ENCODE measurements at regions not wholly inside any gene's neighbourhood (a gene's known extent, or its start where the extent isn't known, plus 50 kb on each side); places are given as distances from the start of the nearest gene placed in this dataset.

DNA sequence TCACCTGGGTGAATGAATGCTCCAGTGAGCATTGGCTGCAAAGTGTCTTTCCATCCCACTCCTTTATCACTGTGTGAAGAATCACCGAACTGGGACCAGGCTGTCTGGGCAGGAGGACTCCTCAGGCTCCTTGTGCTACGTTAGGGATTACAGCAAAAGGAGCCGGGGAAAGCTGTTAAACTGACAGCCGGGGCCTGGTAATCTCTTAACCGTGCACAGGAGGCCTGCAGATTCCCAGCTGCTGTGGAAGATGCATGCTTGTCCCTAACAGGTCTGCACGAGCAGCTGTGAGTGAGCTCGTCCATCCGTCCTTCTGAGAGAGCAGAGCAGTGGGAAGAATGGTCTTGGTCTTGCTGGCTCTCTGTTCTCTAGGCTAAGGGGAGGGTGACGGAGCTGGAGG lies 231.5 kb downstream of the AACS start:
- no peak for TF ChIP-seq POLR2A (IDR thresholded peaks at IDR 0.05)
- TF ChIP-seq, protein P1, sequence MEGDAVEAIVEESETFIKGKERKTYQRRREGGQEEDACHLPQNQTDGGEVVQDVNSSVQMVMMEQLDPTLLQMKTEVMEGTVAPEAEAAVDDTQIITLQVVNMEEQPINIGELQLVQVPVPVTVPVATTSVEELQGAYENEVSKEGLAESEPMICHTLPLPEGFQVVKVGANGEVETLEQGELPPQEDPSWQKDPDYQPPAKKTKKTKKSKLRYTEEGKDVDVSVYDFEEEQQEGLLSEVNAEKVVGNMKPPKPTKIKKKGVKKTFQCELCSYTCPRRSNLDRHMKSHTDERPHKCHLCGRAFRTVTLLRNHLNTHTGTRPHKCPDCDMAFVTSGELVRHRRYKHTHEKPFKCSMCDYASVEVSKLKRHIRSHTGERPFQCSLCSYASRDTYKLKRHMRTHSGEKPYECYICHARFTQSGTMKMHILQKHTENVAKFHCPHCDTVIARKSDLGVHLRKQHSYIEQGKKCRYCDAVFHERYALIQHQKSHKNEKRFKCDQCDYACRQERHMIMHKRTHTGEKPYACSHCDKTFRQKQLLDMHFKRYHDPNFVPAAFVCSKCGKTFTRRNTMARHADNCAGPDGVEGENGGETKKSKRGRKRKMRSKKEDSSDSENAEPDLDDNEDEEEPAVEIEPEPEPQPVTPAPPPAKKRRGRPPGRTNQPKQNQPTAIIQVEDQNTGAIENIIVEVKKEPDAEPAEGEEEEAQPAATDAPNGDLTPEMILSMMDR (IDR thresholded peaks at IDR 0.05), result no peak
- H3K4me3 ChIP-seq, result no peak overlapping the region
- H3K27ac ChIP-seq, result no peak overlapping the region
- H3K36me3 ChIP-seq, result no peaks in the 10 kb centered on the region
- H3K9me3 ChIP-seq, result no peaks in the 10 kb centered on the region
- intact Hi-C loops (cut with DNase I), result no loop called here
- no peak for ATAC-seq
- H3K4me1 ChIP-seq, result no peaks in the 10 kb centered on the region
- no peak for DNase-seq
- WGBS (ENCODE audit: insufficient coverage, low coverage, low lambda C conversion rate, missing lambda C conversion rate), result 16% methylated on average over 5 of the region's 9 CpGs
- H3K27me3 ChIP-seq, result no peaks in the 10 kb centered on the region

DNA sequence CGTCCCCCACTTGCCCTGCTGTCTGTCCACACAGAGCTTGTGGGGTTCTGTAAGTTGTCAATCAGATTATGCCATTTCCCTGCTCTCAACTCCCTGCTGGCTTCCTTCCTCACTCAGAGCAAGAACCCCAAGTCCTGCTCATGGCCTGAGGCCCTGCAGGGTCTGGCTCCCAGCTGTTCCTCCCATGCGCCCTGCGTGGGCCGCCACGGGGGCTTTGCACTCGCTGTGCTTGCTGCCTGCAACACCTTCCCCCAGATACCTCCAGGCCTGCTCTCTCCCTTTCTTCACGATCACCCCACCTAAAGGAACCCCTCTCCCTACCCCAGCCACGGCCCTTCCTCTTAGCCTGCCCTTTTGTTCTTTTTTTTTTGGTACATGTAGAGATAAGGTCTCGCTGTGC lies 234.6 kb downstream of the AACS start:
- Histone ChIP-seq H3K4me3 (no peak overlapping the region), H3K9me3 (no peaks in the 10 kb centered on the region), H3K27ac (no peak overlapping the region), H3K4me1 (no peaks in the 10 kb centered on the region), H3K36me3 (no peaks in the 10 kb centered on the region), H3K27me3 (no peaks in the 10 kb centered on the region)
- intact Hi-C loops (cut with DNase I), result no loop called here
- peak in 1 of 4 donors; percentile 22 for ATAC-seq
- TF ChIP-seq, protein P1 (IDR thresholded peaks at IDR 0.05), result no peak
- no peak for TF ChIP-seq POLR2A (IDR thresholded peaks at IDR 0.05)
- 36% methylated on average over 8 of the region's 9 CpGs for WGBS (ENCODE audit: insufficient coverage, low coverage, low lambda C conversion rate, missing lambda C conversion rate)
- no peak for DNase-seq

DNA sequence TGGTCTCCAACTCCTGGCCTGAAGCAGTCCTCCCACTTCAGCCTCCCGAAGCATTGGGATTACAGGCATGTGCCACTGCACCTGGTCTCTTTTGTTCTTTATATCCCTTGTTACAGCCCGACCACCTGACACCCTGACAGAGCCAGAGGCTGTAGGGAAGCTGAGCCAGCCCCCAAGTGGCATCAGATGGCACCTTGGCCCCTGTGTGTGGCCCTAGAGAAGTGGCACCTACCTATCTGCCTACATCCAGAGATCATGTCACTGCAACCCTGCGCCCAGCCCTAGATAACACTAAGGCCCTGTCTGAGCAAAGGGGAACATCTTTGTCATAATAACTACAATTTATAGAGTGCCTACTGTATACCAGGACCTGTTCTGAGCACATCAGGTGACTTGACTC lies 235.0 kb downstream of the AACS start:
- H3K27ac ChIP-seq, result no peak overlapping the region
- no peak for TF ChIP-seq POLR2A (IDR thresholded peaks at IDR 0.05)
- TF ChIP-seq, protein P1 (IDR thresholded peaks at IDR 0.05), result no peak
- DNase-seq (no peak), ATAC-seq (no peak)
- H3K4me3 ChIP-seq, result no peak overlapping the region
- WGBS (ENCODE audit: insufficient coverage, low coverage, low lambda C conversion rate, missing lambda C conversion rate), result 69% methylated on average over 3 of the region's 3 CpGs
- intact Hi-C loops (cut with DNase I), result no loop called here
- no peaks in the 10 kb centered on the region for H3K27me3 ChIP-seq
- no peaks in the 10 kb centered on the region for H3K4me1 ChIP-seq
- H3K36me3 ChIP-seq, result no peaks in the 10 kb centered on the region
- H3K9me3 ChIP-seq, result no peaks in the 10 kb centered on the region

DNA sequence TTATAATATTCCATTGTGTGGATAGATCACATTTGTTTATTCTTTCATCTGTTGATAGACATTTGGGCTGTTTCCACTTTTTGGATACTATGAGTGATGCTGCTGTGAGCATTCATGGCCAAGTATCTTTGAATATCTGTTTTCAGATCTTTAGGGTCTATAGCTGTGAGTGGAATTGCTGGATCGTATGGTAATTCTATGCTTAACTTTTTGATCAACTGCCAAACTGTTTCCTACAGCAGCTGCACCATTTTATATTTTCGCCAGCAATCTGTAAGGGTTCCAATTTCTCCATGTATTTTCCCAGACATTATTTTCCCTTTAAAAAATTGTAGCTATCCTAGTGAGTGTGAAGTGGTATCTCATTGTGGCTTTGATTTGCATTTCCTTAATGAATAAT lies 238.1 kb downstream of the AACS start:
- Histone ChIP-seq H3K9me3 (no peaks in the 10 kb centered on the region), H3K4me1 (no peaks in the 10 kb centered on the region), H3K36me3 (no peaks in the 10 kb centered on the region), H3K4me3 (no peak overlapping the region), H3K27ac (no peak overlapping the region), H3K27me3 (no peaks in the 10 kb centered on the region)
- DNase-seq (no peak), ATAC-seq (no peak)
- TF ChIP-seq, protein P1 (IDR thresholded peaks at IDR 0.05), result no peak
- TF ChIP-seq POLR2A (IDR thresholded peaks at IDR 0.05), result no peak
- intact Hi-C loops (cut with DNase I), result no loop called here
- WGBS (ENCODE audit: insufficient coverage, low coverage, low lambda C conversion rate, missing lambda C conversion rate), result 55% methylated on average over 2 of the region's 2 CpGs

DNA sequence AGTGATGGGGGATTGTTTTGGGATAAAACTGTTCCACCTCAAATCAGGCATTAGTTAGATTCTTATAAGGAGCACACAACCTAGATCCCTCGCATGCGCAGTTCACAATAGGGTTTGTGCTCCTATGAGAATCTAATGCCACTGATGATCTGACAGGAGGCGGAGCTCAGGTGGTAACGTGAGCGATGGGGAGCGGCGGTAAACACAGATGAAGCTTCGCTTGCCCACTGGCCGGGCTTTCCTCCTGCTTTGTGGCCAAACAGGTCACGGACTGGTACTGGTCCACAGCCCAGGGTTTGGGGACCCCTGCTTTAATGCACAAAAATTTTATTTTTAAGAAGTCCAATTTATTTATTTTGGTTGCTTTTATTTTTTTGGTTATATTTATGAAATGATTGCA lies 238.8 kb downstream of the AACS start:
- TF ChIP-seq, protein P1 (IDR thresholded peaks at IDR 0.05), result no peak
- no peak for TF ChIP-seq POLR2A (IDR thresholded peaks at IDR 0.05)
- H3K4me3 ChIP-seq, result no peak overlapping the region
- no peaks in the 10 kb centered on the region for H3K9me3 ChIP-seq
- no peaks in the 10 kb centered on the region for H3K36me3 ChIP-seq
- ATAC-seq (no peak), DNase-seq (no peak)
- 83% methylated on average over 9 of the region's 10 CpGs for WGBS (ENCODE audit: insufficient coverage, low coverage, low lambda C conversion rate, missing lambda C conversion rate)
- no peaks in the 10 kb centered on the region for H3K4me1 ChIP-seq
- peaks cover 0 to 3% of the 10 kb centered on the region in 2 donors for H3K27me3 ChIP-seq
- no peak overlapping the region for H3K27ac ChIP-seq
- intact Hi-C loops (cut with DNase I), result no loop called here
